ENCODE measurements at regions not wholly inside any gene's neighbourhood (a gene's known extent, or its start where the extent isn't known, plus 50 kb on each side); places are given as distances from the start of the nearest gene placed in this dataset.

GRCh38 chr9:134242706-134243105 lies 78.3 kb upstream of the RNU6ATAC start:
- TF ChIP-seq, protein P1, sequence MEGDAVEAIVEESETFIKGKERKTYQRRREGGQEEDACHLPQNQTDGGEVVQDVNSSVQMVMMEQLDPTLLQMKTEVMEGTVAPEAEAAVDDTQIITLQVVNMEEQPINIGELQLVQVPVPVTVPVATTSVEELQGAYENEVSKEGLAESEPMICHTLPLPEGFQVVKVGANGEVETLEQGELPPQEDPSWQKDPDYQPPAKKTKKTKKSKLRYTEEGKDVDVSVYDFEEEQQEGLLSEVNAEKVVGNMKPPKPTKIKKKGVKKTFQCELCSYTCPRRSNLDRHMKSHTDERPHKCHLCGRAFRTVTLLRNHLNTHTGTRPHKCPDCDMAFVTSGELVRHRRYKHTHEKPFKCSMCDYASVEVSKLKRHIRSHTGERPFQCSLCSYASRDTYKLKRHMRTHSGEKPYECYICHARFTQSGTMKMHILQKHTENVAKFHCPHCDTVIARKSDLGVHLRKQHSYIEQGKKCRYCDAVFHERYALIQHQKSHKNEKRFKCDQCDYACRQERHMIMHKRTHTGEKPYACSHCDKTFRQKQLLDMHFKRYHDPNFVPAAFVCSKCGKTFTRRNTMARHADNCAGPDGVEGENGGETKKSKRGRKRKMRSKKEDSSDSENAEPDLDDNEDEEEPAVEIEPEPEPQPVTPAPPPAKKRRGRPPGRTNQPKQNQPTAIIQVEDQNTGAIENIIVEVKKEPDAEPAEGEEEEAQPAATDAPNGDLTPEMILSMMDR (conservative IDR thresholded peaks at IDR 0.05; ENCODE audit: control insufficient read depth, insufficient read depth, low read depth, low read length), result no peak
- H3K4me3 ChIP-seq (ENCODE audit: control insufficient read depth, low read depth, low read length), result no peak overlapping the region

GRCh38 chr9:134243778-134244467 lies 79.6 kb upstream of the RNU6ATAC start:
- DNase-seq (ENCODE audit: low read depth), result peak; percentile 14
- H3K4me3 ChIP-seq (ENCODE audit: control insufficient read depth, low read depth, low read length), result no peak overlapping the region
- TF ChIP-seq, protein P1 (conservative IDR thresholded peaks at IDR 0.05; ENCODE audit: control insufficient read depth, insufficient read depth, low read depth, low read length), result no peak

More at GRCh38 chr9:134242706-134243105, 78.3 kb upstream of the RNU6ATAC start:
- DNase-seq (ENCODE audit: low read depth), result no peak

DNA sequence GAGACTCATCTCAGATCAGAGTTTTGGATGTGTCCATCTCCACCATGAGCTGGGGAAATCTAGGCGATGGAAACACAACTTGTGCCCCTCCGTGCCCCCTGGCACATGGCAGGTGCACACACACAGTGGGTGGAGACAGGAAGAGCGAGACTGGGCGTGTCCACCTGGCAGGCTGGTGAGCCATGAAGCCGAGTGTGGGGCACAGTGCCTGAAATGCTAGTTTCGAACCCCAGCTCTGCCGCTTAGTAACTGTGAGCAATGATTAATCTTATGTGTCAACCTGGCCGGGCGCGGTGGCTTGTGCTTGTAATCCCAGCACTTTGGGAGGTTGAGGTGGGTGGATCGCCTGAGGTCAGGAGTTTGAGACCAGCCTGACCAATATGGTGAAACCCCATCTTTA lies 80.8 kb upstream of the RNU6ATAC start:
- TF ChIP-seq, protein P1 (conservative IDR thresholded peaks at IDR 0.05; ENCODE audit: control insufficient read depth, insufficient read depth, low read depth, low read length), result no peak
- DNase-seq (ENCODE audit: low read depth), result no peak
- H3K4me3 ChIP-seq (ENCODE audit: control insufficient read depth, low read depth, low read length), result no peak overlapping the region

- no peak overlapping the region for H3K4me3 ChIP-seq (ENCODE audit: control insufficient read depth, low read depth, low read length)
- no peak for DNase-seq (ENCODE audit: low read depth)
- TF ChIP-seq, protein P1 (conservative IDR thresholded peaks at IDR 0.05; ENCODE audit: control insufficient read depth, insufficient read depth, low read depth, low read length), result no peak
These were observed 78.2 kb upstream of the RXRA start for GRCh38 chr9:134247918-134248631.

DNA sequence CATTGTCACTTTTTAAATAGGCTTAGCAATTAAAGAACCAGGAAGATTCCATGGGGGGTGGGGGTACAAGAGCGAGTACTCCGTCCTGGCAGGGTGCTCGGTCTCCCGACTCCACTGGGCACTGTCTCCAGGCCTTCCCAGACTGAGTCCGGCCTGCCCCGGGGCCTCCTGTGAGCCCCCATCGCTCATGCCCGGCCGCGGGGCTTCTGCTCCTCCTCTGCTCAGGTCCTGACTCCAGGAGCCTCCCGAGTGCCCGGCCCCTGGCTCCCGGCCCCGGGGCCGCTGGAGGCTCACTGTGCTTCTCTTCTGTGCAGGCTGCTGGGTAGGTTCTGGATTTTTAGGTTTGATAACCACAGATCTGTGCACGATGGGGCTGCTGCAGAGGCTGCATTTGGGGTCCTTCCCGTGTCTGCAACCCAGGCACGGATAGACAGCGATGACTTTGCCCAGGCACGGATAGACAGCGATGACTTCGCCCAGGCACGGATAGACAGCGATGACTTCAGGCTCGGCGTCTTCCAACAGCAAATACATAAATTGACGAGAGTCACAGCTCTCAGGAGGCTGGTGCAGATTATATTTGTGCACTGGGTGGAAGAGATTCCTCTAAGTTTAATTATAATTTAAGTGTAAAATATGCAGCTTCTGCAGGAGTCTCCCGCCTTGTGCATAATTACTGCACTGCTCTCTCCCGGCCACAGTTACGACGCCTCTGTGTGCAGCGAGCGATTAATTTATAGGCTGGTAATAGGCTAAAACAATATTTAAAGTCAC lies 74.8 kb upstream of the RXRA start:
- H3K4me3 ChIP-seq (ENCODE audit: control insufficient read depth, low read depth, low read length), result no peak overlapping the region
- no peak for DNase-seq (ENCODE audit: low read depth)
- TF ChIP-seq, protein P1 (conservative IDR thresholded peaks at IDR 0.05; ENCODE audit: control insufficient read depth, insufficient read depth, low read depth, low read length), result no peak

- DNase-seq (ENCODE audit: low read depth), result no peak
- no peak overlapping the region for H3K4me3 ChIP-seq (ENCODE audit: control insufficient read depth, low read depth, low read length)
- TF ChIP-seq, protein P1 (conservative IDR thresholded peaks at IDR 0.05; ENCODE audit: control insufficient read depth, insufficient read depth, low read depth, low read length), result no peak
These were observed 74.0 kb upstream of the RXRA start for GRCh38 chr9:134252084-134252830.

Data from fibroblast of mammary gland (primary cell).